Femur (tissue), 1 donor: ENCODE measurements at regions not wholly inside any gene's neighbourhood (a gene's known extent, or its start where the extent isn't known, plus 50 kb on each side); places are given as distances from the start of the nearest gene placed in this dataset.
A peak's percentile ranks its signal among the peaks of the same experiment; 100 is the strongest.

ENCODE experiments used
- DNase-seq: peaks from one replicate; pipeline ENCODE4 v3.0.0-alpha.2; 2017

DNA sequence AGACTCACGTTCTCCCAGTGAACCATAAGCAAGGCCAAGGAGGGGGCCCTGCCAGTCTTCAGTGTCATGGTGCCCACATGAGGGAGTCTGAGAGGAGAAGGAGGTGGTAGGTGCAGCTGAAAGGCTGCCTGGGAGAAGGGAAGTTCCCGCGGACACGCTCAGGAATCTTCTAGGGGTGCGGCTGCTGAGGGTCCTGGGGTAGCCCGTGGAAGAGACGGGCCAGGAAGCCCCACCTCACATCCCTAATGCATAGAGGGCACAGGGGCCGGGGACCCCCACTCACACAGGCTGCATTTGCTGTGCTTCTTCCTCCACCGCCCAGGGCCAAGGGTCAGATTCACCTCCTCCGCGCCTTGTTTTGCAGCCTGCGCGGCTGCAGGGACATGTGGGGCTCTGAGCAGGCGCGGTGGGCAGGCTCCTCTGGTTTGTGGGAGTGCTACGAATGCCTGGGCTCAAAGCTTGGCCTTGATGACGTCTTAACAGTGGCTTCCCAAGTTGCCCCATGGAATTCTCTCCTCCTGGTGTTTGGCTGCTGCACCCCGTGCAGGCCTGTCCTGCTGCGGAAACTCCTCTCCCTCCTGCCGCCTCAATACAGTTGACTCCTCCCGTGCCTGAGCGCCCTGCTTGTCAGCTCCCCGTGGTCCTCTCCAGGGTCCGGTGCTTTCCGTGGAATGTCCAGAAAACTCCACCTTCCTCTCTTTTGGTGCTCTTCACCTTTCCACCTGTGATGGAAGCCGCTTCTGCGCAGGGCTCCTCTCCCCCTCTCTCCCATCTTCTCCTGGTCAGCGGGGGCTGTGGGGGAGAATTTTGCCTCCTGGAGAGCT is 95.7 kb downstream of the VAPA start:
- no peak for DNase-seq

DNA sequence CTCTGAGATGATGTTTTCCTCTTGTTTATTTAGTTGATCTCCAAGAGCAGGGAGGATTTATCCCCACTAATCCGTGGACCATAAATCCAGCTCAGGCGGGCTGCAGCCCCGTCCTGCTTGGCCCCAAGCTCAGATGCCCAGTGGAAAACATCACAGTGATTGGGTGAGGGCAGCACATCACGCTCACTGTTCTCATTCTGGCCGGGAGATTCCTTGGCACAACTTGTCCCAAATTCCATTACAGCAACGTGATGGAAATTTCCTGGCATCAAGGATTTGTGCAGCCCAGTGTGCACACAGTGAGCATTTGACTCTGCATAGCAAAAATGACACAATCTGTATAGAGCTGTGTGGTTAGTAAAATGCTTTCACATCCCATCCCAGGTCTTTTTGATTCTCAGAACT is 96.8 kb downstream of the VAPA start:
- DNase-seq = peak; percentile 89

DNA sequence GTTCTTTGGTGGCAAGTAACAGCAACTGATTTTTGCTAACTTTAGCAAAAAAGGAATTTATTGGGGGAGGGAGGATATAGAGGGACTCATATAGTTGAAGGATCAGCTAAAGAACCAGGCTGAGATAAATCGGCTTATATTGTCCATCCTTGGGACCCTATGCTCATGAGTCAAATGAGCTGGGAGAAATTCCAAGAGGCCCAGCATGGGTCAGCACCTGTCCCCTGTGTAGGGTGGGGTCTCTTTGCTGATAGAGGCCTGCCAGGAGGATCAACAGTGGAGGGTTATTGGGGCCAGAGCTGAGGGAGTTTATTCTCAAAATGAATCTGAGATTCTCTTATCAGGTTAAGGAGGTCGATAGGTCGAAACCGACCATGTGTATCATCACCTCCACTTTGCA is 97.2 kb downstream of the VAPA start:
- no peak for DNase-seq

DNA sequence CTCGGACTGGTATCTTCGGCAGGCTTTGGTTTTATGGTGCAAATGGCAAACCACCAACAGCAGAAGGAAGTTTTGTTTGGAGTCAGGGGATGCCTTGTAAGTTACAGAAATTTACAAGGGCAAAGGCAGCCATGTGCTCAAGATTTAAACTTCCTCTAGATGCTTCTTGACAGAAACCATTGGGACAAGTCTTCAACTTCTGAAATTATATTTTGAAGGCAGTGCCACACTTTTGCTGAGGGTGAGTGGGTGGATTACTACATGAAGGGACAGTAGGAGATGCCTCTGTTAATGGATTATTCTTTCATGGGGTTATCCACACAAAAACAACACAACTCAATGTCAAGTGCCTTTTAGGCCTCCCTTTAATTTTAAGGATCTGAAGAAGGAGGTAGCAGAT is 97.9 kb downstream of the VAPA start:
- DNase-seq = no peak

DNA sequence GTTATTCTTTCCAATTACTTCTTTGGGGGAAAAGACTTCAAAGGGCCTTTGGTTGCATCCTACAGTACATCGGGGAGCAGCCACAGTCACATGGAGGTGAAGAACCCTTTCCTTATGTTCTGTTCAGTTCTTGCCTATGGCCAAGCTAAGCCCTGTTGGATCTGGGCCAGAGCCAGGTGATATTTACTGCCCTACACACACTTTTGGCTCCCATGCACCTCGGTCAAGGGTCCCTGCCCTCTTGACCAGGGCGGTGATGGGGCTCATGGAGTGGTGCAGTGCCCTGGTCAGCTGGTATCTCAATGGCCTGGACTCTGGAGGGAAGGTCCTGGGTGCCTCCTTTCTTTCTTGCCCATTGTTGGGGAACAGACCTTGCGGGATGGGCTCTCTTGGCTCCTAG is 98.7 kb downstream of the VAPA start:
- peak; percentile 19 for DNase-seq

DNA sequence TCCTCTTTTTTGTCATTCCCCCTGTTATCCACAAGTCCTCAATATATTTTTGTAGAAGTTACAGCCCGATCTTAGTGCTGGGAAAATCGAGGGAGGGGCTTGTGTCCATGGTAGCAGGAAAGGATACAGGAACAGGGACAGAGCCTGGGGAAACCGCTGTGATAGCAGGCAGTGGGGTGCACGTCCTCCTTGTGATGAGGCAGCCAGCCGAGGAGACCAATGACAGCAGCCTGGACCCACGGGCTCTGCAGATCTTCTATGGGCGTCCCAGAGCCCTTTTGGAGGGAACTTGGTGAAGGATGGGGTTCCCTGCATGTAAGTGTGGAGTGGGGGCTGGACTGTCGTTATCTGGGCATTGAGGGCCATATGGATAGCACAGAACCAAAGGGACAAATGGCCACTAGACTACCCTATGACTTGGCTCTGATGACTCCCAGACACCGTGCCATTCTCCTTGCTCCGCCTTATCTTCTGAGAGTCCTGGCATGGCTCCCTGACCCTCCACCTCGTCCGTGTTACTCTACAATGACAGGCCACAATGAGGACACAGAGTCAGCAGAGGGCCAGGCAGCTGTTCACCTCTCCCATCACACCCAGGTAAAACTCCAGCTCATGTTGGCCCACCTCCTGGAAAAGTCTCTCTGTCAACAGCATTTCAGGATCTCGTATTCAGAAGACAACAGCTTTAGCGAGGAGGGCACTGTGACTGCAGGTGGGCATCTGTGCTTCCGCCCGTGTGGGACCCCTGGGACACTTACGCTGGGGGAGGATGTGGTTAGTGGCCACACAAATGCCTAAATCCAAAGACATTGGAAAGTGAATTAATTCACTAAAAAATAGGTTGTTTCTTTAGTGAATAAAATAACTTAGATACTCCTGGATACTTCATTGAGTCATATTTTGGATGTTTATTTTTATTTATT is 100.1 kb downstream of the VAPA start:
- peak; percentile 12 for DNase-seq

DNA sequence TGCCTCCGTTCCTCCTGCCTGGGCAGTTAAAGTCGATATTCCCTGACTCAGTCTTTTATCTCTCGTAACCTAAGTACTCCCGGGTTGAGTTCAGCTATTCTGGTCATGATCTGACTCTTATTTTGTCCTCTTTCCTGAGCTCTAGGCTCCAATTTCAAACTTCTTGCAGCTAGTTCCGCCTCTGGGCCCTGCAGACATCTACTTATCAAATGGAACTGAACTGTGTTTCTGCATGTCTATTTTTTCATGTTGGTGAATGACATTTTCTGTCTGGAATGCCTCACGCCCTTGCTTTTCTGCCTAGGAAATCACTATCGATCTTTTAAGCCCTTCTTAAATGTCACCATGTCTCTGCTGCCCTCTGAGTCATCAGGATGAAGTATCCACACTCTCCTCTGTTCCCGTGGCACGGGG is 101.5 kb downstream of the VAPA start:
- no peak for DNase-seq

DNA sequence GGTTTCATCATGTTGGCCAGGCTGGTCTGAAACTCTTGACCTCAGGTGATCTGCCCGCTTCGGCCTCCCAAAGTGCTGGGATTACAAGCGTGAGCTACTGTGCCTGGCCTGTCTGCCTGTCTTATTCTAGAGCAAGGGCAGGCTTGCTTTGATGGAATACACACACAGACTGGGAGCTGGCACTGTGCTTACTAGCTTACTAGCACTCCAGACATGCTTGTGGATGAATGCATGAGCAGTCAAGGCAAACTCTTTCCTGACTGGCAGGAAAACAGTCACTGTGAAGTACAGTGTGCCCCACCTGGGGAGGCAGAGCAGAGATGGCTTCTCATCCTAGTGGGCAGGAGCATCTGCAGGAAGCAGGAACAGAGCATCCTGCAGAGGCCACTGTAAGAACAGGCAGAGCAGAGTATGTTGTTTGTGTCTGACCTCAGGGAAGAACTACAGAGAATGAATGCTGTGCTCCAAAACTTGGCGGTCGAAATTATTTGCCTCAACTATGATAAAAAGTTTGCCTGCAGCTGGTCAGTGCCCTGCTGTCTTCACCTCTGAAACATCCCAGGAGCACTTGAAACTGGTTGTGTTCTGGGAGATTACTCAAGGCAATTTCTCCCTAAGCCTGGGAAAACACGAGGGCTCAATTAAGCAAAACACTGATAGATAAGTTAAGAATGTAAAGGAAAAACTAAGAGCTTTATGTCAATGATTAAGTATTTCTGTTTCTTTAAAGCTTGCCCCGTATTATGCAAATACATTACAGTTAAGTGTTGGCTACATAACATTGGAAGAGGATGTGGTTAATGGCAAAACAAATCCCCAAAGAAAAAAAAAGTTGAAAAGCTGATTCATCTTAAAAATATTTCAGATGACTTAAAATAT is 102.4 kb downstream of the VAPA start:
- no peak for DNase-seq

DNA sequence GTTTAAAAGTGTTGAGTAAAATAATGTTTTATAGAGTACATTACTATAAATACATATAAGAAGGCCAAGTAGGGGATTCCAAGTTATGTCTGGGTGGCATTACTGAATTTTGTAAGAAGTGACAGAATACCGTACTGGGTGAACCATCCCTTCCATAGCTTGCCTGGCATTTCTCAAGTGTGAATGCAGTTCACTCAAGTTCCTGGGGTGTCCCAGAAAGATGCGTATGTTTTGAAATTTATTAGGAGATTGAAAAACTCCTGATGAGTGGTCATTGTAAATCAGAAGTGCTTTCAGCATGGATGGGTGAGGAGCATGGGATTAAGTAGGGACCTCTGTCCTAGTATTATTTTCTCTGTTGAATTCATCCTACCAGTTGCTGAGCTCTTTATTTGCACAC is 103.2 kb downstream of the VAPA start:
- no peak for DNase-seq

DNA sequence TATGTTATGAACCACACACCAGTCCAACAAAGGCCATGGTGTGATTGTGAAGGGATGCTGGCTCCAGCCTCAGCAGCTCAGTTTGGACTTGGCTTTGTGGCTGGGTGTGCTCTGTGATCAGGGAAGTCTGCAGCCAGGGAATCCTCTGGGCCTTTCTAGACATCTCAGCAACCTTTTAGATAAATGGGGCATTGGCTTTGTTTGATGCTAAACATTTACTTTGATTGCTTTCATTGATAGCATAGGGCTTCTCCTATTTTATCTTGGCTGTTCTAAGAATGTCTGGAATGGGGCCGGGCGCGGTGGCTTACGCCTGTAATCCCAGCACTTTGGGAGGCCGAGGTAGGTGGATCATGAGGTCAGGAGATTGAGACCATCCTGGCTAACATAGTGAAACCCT is 104.5 kb downstream of the VAPA start:
- DNase-seq = no peak

DNA sequence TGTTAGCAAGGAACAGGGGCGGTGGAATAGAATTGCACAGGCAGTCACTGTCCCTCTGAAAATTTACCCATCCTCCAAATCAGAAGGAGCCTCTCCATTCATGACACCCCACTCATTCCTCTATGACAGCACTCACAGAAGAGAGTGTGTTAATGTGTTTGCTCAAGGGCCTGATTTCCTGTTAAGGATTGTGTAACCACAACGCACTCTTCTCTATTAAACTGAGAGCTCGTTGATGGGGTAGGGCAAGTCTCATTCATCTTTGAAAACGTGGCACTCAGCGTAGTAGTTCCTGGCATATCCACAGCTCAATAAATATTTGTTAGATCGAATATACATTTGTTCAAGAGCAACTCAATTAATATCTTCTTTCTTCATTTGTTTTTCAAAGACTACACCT is 106.4 kb downstream of the VAPA start:
- DNase-seq = no peak

DNA sequence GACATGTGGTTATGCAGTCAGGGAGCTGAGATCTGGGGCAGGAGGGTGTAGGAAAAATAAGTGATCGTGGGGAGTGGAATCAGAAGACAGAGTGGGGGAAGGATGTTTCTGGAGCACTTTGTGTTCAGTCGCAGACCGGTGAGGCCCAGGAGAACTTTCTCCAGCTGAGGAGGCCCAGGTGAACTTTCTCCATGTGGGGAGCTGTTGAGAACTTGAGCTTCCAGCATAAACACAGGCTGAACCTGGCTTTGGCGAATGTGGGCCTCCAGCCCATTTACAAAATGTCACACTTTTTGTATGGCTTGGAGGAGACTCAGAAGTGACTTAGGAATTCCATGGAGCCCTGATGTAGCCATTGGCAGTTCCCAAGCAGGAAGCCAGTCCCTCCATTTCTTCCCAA is 108.5 kb downstream of the VAPA start:
- DNase-seq = no peak

DNA sequence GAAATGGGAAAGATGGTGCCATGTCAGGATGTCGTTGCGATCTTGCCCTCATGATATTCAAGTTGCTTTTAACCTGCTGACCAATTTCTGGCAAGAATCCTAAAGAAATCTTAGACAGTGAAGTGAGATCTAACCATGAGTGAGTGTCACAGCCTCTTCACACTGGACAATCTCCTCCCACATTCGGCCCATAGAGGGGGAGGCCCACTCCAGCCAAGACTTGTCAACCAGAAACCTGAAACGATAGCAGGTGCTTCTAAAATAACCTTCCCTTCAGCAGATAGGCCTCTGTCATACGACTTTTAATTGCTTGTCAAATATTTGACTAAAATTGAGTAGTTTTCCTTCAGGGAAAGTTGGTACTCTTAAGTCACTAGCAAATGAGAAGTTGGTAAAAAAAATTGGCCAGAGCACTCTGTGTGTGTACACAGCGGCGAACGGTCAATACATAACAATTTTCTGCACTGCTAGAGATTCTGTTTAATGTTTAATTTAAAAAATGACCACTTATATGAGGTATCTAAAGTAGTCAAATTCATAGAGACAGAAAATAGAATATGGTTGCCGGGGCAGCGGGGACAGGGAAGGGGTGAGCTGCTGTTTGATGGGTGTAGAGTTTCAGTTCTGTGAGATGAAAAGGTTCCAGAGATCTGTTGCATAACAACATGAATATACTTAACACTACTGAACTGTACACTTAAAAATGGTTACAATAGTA is 110.2 kb downstream of the VAPA start:
- no peak for DNase-seq

DNA sequence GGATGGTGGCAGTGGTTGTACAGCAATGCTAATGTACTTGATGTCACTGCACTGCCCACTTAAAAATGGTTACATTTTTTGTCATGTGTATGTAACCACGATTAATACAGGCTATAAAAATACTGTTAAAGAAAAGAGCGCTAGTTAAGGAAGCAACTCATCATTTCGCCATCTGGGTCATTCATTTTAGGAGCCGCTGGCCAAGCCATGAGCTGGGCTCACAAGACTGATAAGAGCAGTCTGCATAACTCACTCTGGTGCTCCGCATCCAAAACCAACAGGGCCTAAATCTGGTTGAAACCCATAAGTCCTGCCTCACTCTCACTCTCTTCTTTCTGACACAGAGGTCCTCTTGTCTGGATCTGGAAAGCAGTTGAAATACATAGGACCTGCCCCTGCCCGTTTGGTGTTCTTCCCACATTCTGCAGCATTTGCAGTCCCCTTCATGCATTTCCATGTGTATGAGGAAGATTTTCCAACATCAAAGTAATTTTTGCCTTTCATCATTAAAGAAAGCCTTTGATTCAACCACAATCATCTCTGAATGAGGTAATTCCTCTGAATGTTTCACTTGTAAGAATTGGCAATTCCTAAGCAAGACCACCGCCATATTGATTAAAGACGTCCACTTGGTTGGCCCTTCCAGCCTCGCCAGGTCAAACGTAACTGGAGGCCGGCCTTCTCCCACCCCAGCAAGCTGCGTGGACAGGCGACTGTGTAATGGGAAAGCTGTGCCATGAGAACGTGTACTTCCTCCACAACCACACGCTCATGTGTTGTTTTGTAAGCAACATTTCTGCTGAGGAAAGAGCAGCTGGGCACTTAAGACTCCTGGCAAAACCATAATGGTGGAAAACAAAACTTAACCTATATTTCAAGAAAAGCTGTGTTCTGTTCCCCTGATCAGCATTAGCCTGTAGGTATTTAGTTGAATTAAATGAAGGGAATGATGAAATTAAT is 112.2 kb downstream of the VAPA start:
- no peak for DNase-seq

DNA sequence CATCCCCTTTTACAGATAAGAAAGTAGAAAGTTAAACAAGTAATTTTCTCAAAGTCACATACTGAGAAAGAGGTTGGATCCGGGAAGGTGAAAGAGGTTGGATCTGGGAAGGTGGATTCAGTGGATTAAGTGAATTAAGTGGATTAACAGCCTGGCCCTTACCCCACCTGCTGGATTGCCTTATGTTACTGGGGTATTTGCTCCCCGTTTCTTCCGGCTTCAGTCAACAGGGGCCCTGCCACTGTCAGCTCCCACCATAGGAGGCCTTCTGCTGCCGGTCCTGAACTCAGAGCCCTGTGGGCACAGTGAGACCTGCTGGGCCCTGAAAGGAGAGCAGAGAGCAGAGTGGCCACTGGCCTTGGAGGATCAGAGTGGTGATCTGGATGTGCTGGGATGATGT is 113.2 kb downstream of the VAPA start:
- no peak for DNase-seq

DNA sequence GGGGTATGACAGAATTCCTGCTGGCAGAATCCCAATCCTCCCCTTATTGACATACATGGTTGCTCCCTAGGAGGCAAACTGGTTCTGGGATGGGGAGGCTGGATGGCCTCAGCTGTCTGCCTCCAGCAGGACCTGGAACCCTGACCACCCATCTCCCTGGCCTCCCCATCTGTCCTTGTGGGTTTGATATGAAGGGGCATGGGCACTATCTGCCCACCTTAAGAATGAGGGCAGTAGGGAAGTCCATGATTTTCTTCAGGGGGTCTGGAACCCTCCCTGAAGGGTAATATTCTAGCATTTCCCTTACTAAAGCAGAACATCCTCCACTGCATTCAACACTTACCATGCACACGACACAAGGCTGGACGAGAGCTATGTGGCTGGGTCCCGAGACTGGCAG is 113.6 kb downstream of the VAPA start:
- DNase-seq = no peak

DNA sequence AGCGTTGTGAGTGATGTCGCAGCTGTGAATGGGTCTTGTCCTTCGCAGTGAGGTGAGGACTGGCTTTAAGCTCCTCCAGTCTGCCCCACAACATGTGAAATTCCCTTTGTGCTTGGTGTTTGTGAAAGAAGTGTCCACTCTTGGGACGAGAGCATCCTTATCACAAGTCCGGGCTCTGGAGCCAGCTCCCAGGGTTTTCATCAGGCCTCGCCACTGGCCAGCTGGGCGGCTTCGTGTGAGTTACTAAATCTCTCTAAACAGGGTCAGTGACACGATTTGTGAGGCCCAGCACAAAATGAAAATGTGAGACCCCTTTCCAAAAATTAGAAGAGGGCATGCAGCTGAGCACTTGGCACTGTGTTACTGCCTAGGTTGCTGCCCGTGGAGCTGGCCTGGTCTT is 115.9 kb downstream of the VAPA start:
- no peak for DNase-seq

DNA sequence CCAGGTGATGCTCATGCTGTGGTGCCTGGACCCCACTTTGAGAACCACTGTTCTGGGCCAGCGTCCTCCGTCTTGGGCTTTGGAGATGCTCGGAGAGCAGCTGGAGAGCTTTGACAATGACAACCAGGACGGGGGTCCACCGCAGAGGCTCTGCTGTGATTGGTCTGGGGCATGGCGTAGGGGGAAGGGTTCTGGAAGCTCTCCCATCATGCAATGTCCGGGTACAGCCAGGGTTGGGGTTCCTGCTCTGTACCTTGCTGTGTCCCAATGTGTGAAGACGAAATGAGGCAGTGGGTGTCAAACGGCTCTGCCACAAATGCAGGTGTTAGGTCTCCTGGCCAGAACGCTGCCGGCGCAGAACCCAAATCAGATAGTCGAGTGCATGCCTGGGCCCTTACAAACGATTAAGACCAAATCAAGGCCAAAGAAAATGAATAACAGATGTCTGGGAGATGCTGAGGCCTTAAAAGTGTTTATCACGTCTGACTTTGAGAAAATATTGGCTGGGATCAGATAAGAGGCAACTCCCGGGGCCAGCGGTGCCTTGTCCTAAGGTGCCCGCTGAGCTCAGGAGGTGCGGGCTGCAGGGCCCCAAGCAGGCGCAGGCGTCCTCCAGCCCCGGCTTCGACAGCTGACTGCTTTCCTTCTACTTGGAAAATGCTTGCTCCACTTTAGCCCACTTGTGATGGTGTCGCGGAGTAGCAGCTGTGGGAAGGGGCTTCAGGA is 117.2 kb downstream of the VAPA start:
- no peak for DNase-seq

DNA sequence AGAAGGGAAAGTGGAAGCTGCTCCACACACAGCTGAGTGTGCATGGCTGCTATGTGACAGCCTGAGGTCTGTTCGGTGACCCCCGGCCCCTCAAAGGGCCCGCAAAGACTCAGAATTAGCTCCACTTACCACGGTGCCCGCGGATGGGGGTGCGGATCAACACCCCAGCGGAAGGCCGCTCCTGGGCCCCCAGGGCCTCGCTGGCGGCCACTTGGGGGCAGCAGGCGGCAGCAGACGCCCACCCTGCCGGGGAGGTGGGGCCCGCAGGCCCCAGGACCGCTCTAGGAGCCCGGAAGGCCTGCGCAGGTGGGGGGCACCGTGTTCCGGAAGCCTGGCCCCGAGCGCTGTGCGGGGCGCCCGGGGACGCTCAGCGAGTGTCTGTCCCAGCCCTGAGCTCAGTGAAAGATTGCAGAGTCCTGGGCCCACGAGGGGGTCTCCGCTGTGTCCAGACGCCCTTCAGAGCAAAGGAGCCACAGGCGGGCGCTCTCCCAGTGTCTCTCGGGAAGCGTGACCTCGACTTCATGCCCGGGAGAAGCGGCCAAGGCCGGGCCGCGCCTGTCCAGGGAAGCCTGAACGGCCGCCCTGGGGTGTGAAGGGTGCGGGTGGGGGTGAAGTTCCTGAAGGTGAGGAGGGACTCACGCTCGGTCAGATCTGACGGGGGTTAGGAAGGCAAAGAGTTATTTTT is 118.7 kb downstream of the VAPA start:
- peak; percentile 44 for DNase-seq

DNA sequence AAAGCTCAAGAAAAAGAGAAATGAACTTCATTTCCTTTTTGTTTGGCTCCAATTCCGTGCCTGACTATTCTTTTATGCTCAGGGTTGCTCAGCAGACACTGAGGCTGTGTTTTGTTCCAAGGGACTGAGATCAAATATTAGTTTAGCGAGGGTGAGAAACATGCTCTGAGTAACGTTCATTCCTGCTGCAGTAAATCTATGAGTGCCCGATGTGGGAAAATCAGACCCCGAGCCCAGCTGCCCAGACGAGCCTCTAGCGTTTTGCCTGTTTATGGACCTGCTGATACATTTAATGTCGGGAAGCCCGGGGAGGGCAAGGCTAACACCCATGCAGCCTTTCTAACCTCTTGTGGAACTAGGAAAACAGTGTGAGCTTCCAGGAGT is 119.2 kb downstream of the VAPA start:
- no peak for DNase-seq
